A673 (cell line): ENCODE measurements at regions not wholly inside any gene's neighbourhood (a gene's known extent, or its start where the extent isn't known, plus 50 kb on each side); places are given as distances from the start of the nearest gene placed in this dataset.
"Not testable (repeated sequence)": the region's sequence is repeated elsewhere in the genome, so short reads cannot be mapped to it uniquely, and the experiment has no call there.

Source experiments
- BruUV-seq: library from RNA; stranded (reverse); fragments of 400-500 nt; replicated peaks from 2 replicates; lab custom pipeline; 2021; lab: Mats Ljungman, UMichigan
- CTCF ChIA-PET: fragments of 300-600 bp; sonication (Branson Sonifier 250); formaldehyde crosslinking; loops from one replicate; lab custom pipeline; 2022; ENCODE audit warnings: antibody characterized with exemption; lab: Charles Lee
- POLR2A ChIA-PET: fragments of 300-600 bp; sonication (Branson Sonifier 250); formaldehyde crosslinking; loops from one replicate; lab custom pipeline; 2022; ENCODE audit warnings: antibody characterized with exemption; ENCODE audit not compliant: low non-redundant PET; lab: Charles Lee
- DNase-seq: peaks from one replicate; pipeline ENCODE4 v3.0.0-alpha.2; 2015; ENCODE audit warnings: low spot score
- H3K27ac ChIP-seq: fragments of 200-600 bp; sonication (generic); 2 replicates; pipeline ENCODE4 v1.5.1; 2016; ENCODE audit warnings: mixed run types, low read depth, mild to moderate bottlenecking, mixed read lengths, antibody characterized with exemption, low read length; ENCODE audit not compliant: poor library complexity, severe bottlenecking
- H3K27me3 ChIP-seq: fragments of 200-600 bp; sonication (generic); replicated peaks from 2 replicates; pipeline ENCODE4 v1.6.1; 2017; ENCODE audit warnings: mixed run types, low read depth, mild to moderate bottlenecking, mixed read lengths, antibody characterized with exemption, low read length; ENCODE audit not compliant: insufficient read depth, poor library complexity
- H3K36me3 ChIP-seq: fragments of 200-600 bp; sonication (generic); 2 replicates; pipeline ENCODE4 v1.6.1; 2016; ENCODE audit warnings: mixed run types, mild to moderate bottlenecking, mixed read lengths, antibody characterized with exemption, low read length; ENCODE audit not compliant: insufficient read depth, poor library complexity, severe bottlenecking
- H3K4me1 ChIP-seq: fragments of 200-600 bp; sonication (generic); 2 replicates; pipeline ENCODE4 v1.6.1; 2017; ENCODE audit warnings: mixed run types, mild to moderate bottlenecking, mixed read lengths, antibody characterized with exemption, low read length; ENCODE audit not compliant: insufficient read depth, poor library complexity, severe bottlenecking
- H3K4me3 ChIP-seq: fragments of 200-600 bp; sonication (generic); 2 replicates; pipeline ENCODE4 v1.5.1; 2016; ENCODE audit warnings: low read depth, mixed run types, mild to moderate bottlenecking, mixed read lengths, low read length; ENCODE audit not compliant: poor library complexity, severe bottlenecking
- H3K9me3 ChIP-seq: fragments of 200-600 bp; sonication (generic); 2 replicates; pipeline ENCODE4 v1.6.1; 2016; ENCODE audit warnings: mixed run types, low read depth, mild to moderate bottlenecking, mixed read lengths, antibody characterized with exemption, low read length; ENCODE audit not compliant: poor library complexity, severe bottlenecking
- intact Hi-C: fragments of 100-400 bp; cut with micrococcal nuclease; formaldehyde crosslinking; loops from one replicate; pipeline ENCODE4 v1.10.0; 2022; ENCODE audit not compliant: unreplicated experiment

- H3K9me3 ChIP-seq, BruUV-seq, POLR2A ChIA-PET, H3K27ac ChIP-seq, H3K4me3 ChIP-seq, H3K36me3 ChIP-seq, H3K27me3 ChIP-seq, H3K4me1 ChIP-seq, DNase-seq, intact Hi-C loops, CTCF ChIA-PET: not testable (repeated sequence)
Measured at GRCh38 chr1:149728598-149728997, 53.9 kb upstream of the FCGR1A start.
